RKO (cell line): ENCODE measurements at regions not wholly inside any gene's neighbourhood (a gene's known extent, or its start where the extent isn't known, plus 50 kb on each side); places are given as distances from the start of the nearest gene placed in this dataset.
A peak's percentile ranks its signal among the peaks of the same experiment; 100 is the strongest.

Experiments
- DNase-seq: peaks from one replicate; pipeline ENCODE4 v3.0.0-alpha.2; 2016; ENCODE audit warnings: low spot score

- no peak for DNase-seq
Observed at GRCh38 chr3:81439108-81439507, 322.3 kb downstream of the GBE1 start.

- no peak for DNase-seq
Observed at GRCh38 chr3:81437683-81438082, 323.8 kb downstream of the GBE1 start.

GRCh38 chr3:81436182-81436581 is 325.3 kb downstream of the GBE1 start:
- DNase-seq: no peak

- DNase-seq: no peak
Observed at GRCh38 chr3:81435050-81435449, 326.4 kb downstream of the GBE1 start.

- DNase-seq: no peak
Observed at GRCh38 chr3:81434161-81434560, 327.3 kb downstream of the GBE1 start.

- DNase-seq: no peak
Observed at GRCh38 chr3:81433675-81434074, 327.8 kb downstream of the GBE1 start.

GRCh38 chr3:81432456-81432855 is 329.0 kb downstream of the GBE1 start:
- no peak for DNase-seq

GRCh38 chr3:81426826-81427577 is 334.4 kb downstream of the GBE1 start:
- DNase-seq: no peak

- DNase-seq: no peak
Observed at GRCh38 chr3:81425198-81425868, 336.1 kb downstream of the GBE1 start.

GRCh38 chr3:81419228-81419627 is 342.2 kb downstream of the GBE1 start:
- peak; percentile 60 for DNase-seq

GRCh38 chr3:81416812-81417211 is 344.6 kb downstream of the GBE1 start:
- DNase-seq: no peak

- no peak for DNase-seq
Observed at GRCh38 chr3:81406318-81406717, 355.1 kb downstream of the GBE1 start.

GRCh38 chr3:81395739-81396513 is 365.5 kb downstream of the GBE1 start:
- DNase-seq: no peak

- no peak for DNase-seq
Observed at GRCh38 chr3:81394651-81395524, 366.6 kb downstream of the GBE1 start.

- DNase-seq: no peak
Observed at GRCh38 chr3:81393251-81393650, 368.2 kb downstream of the GBE1 start.

- no peak for DNase-seq
Observed at GRCh38 chr3:81390796-81391195, 370.6 kb downstream of the GBE1 start.

- DNase-seq: no peak
Observed at GRCh38 chr3:81388191-81388590, 373.3 kb downstream of the GBE1 start.

- DNase-seq: no peak
Observed at GRCh38 chr3:81382470-81382869, 379.0 kb downstream of the GBE1 start.

GRCh38 chr3:81380234-81380633 is 381.2 kb downstream of the GBE1 start:
- no peak for DNase-seq

GRCh38 chr3:81378552-81379293 is 382.7 kb downstream of the GBE1 start:
- DNase-seq: no peak

- peak; percentile 29 for DNase-seq
Observed at GRCh38 chr3:81375921-81376320, 385.5 kb downstream of the GBE1 start.
